ENCODE measurements at regions not wholly inside any gene's neighbourhood (a gene's known extent, or its start where the extent isn't known, plus 50 kb on each side); places are given as distances from the start of the nearest gene placed in this dataset.

DNA sequence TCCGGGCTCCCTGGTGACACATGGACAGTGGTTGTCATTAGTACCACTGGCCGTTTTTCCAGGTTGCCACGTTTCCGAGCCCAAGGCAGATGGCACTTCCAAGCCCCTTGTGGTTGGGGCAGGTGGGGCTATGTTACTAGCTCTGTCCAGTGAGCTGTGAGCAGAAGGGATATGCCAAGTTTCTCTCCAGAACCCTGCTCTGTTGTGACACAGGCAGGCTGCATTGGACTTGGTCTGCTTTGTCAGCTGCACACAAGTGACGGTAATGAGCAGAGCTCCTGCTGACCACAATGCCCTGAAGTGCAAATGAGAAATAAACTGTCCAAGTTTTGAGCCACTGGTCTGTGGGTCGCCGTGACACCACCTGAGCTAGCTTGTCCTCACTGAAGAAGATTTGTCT lies 118.8 kb downstream of the GYPC start:
- H3K4me3 ChIP-seq (ENCODE audit: low read length) = no peak overlapping the region
- DNase-seq (ENCODE audit: low read depth) = no peak
- TF ChIP-seq, protein P1, sequence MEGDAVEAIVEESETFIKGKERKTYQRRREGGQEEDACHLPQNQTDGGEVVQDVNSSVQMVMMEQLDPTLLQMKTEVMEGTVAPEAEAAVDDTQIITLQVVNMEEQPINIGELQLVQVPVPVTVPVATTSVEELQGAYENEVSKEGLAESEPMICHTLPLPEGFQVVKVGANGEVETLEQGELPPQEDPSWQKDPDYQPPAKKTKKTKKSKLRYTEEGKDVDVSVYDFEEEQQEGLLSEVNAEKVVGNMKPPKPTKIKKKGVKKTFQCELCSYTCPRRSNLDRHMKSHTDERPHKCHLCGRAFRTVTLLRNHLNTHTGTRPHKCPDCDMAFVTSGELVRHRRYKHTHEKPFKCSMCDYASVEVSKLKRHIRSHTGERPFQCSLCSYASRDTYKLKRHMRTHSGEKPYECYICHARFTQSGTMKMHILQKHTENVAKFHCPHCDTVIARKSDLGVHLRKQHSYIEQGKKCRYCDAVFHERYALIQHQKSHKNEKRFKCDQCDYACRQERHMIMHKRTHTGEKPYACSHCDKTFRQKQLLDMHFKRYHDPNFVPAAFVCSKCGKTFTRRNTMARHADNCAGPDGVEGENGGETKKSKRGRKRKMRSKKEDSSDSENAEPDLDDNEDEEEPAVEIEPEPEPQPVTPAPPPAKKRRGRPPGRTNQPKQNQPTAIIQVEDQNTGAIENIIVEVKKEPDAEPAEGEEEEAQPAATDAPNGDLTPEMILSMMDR (conservative IDR thresholded peaks at IDR 0.05; ENCODE audit: low read length) = no peak

GRCh38 chr2:126775300-126775985 lies 119.5 kb downstream of the GYPC start:
- DNase-seq (ENCODE audit: low read depth) = no peak
- TF ChIP-seq, protein P1 (conservative IDR thresholded peaks at IDR 0.05; ENCODE audit: low read length) = no peak

DNA sequence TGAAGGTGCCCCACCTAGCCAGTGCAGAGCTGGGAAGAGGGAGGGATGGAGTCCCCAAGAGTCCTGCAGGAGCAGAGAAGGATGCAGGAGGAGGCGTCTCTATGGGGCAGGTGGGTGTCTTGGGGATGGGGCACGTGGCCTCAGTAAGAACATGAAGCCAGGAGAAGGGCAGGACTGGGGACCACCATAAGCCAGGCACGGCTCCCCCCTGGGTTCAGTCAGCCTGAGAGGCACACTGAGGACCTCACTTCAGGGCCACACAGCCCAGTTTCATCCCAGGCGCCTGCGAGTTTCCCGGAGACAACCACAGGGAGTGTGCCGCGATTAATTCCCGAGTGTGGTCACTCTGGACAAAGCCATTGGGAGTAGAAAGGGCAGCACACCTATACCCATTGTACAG lies 120.3 kb downstream of the GYPC start:
- H3K4me3 ChIP-seq (ENCODE audit: low read length) = no peak overlapping the region
- TF ChIP-seq, protein P1 (conservative IDR thresholded peaks at IDR 0.05; ENCODE audit: low read length) = no peak
- no peak for DNase-seq (ENCODE audit: low read depth)

More at GRCh38 chr2:126775300-126775985, 119.5 kb downstream of the GYPC start:
- no peak overlapping the region for H3K4me3 ChIP-seq (ENCODE audit: low read length)

- peak overlapping the region; percentile 57 for H3K4me3 ChIP-seq (ENCODE audit: low read length)
- peak; percentile 57 for DNase-seq (ENCODE audit: low read depth)
- TF ChIP-seq, protein P1 (conservative IDR thresholded peaks at IDR 0.05; ENCODE audit: low read length) = peak; percentile 99
Measured at GRCh38 chr2:126776692-126777619, 121.0 kb downstream of the GYPC start.

DNA sequence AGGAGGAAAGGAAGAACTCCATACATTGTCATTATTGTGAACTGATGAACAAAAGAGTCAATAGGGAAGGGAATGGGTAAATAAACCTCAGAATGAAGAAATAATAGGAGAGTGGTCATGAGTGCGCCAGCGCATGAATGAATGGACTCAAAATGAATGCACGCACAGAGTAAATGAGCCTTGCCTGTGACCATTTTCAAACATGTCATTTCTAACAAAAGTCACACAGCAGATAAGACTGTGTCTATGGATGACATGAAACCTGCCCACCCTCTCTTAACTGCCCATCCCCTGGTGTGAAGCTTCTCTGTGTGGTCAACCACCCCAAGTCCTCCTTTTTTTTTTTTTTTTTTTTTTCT lies 121.1 kb upstream of the TEX51 start:
- no peak overlapping the region for H3K4me3 ChIP-seq (ENCODE audit: low read length)
- TF ChIP-seq, protein P1 (conservative IDR thresholded peaks at IDR 0.05; ENCODE audit: low read length) = no peak
- no peak for DNase-seq (ENCODE audit: low read depth)

GRCh38 chr2:126778561-126779501 lies 119.9 kb upstream of the TEX51 start:
- H3K4me3 ChIP-seq (ENCODE audit: low read length) = no peak overlapping the region
- no peak for DNase-seq (ENCODE audit: low read depth)
- TF ChIP-seq, protein P1 (conservative IDR thresholded peaks at IDR 0.05; ENCODE audit: low read length) = no peak
